Erythroblast (primary cell): ENCODE measurements at regions not wholly inside any gene's neighbourhood (a gene's known extent, or its start where the extent isn't known, plus 50 kb on each side); places are given as distances from the start of the nearest gene placed in this dataset.
"Not testable (repeated sequence)": the region's sequence is repeated elsewhere in the genome, so short reads cannot be mapped to it uniquely, and the experiment has no call there.

ENCODE experiments used
- GATA1 ChIP-seq: IDR thresholded peaks from 2 replicates; pipeline ENCODE4 v1.6.1; 2011; ENCODE audit warnings: low read depth, mild to moderate bottlenecking, control low read depth, low read length, moderate library complexity
- POLR2A ChIP-seq: IDR thresholded peaks from 2 replicates; pipeline ENCODE4 v1.6.1; 2011; ENCODE audit warnings: mild to moderate bottlenecking, low read length

- not testable (repeated sequence) for TF ChIP-seq POLR2A, GATA1
These were observed 82.8 kb upstream of the PCAT7 start for GRCh38 chr9:94472063-94472462.
